ENCODE measurements at regions not wholly inside any gene's neighbourhood (a gene's known extent, or its start where the extent isn't known, plus 50 kb on each side); places are given as distances from the start of the nearest gene placed in this dataset.

DNA sequence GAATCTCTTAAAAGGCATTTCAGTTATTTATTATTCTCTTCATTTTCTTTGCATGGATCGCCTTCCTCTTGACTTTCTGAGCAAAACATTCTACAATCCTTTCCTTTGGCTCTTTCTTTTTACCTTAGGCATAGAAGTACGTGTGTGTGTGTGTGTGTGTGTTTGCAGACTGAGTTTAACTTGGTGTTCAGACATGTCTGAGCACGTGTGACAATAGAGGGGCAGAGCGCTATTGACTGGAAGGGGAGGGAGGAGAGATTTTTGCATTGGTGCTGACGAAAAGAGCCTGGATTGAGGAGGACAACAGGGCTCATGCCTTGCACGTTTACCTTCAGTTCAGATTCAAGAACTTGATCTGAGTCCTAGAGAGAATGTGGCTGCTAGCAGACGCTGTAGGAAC, 129.8 kb downstream of the SEC23IP start:
- TF ChIP-seq, protein P1, sequence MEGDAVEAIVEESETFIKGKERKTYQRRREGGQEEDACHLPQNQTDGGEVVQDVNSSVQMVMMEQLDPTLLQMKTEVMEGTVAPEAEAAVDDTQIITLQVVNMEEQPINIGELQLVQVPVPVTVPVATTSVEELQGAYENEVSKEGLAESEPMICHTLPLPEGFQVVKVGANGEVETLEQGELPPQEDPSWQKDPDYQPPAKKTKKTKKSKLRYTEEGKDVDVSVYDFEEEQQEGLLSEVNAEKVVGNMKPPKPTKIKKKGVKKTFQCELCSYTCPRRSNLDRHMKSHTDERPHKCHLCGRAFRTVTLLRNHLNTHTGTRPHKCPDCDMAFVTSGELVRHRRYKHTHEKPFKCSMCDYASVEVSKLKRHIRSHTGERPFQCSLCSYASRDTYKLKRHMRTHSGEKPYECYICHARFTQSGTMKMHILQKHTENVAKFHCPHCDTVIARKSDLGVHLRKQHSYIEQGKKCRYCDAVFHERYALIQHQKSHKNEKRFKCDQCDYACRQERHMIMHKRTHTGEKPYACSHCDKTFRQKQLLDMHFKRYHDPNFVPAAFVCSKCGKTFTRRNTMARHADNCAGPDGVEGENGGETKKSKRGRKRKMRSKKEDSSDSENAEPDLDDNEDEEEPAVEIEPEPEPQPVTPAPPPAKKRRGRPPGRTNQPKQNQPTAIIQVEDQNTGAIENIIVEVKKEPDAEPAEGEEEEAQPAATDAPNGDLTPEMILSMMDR (IDR thresholded peaks at IDR 0.05): no peak
- no peak for TF ChIP-seq POLR2A (IDR thresholded peaks at IDR 0.05)

Data from thyroid gland (tissue), 4 donors.